PFSK-1 (cell line): ENCODE measurements at regions not wholly inside any gene's neighbourhood (a gene's known extent, or its start where the extent isn't known, plus 50 kb on each side); places are given as distances from the start of the nearest gene placed in this dataset.

Source experiments
- SIN3A ChIP-seq: IDR thresholded peaks from 2 replicates; pipeline ENCODE4 v1.6.1; 2012; ENCODE audit warnings: mild to moderate bottlenecking, low read length, moderate library complexity, borderline replicate concordance; ENCODE audit not compliant: insufficient read depth
- TAF1 ChIP-seq: IDR thresholded peaks from 2 replicates; pipeline ENCODE4 v1.6.1; 2012; ENCODE audit warnings: low read length, control low read depth, borderline replicate concordance; ENCODE audit not compliant: insufficient read depth

- TF ChIP-seq TAF1 (no peak), SIN3A (no peak)
Measured at GRCh38 chr2:67156796-67157195, 240.3 kb upstream of the ETAA1 start.
